GM12891 (cell line): ENCODE measurements at regions not wholly inside any gene's neighbourhood (a gene's known extent, or its start where the extent isn't known, plus 50 kb on each side); places are given as distances from the start of the nearest gene placed in this dataset.

Source experiments
- PAX5 ChIP-seq: IDR thresholded peaks from 2 replicates; pipeline ENCODE4 v1.6.1; 2011; ENCODE audit warnings: low read length, moderate library complexity, mild to moderate bottlenecking; ENCODE audit not compliant: insufficient read depth, severe bottlenecking
- POLR2A ChIP-seq: IDR thresholded peaks from 2 replicates; pipeline ENCODE4 v1.6.1; 2011; ENCODE audit warnings: low read depth, low read length, control low read depth
- POLR2AphosphoS5 ChIP-seq: IDR thresholded peaks from 2 replicates; pipeline ENCODE4 v1.6.1; 2011; ENCODE audit warnings: low read depth, low read length, control low read depth
- POU2F2 ChIP-seq: IDR thresholded peaks from 2 replicates; pipeline ENCODE4 v1.6.1; 2011; ENCODE audit warnings: low read depth, mild to moderate bottlenecking, control low read depth, low read length, moderate library complexity
- SPI1 ChIP-seq: IDR thresholded peaks from 2 replicates; pipeline ENCODE4 v1.6.1; 2011; ENCODE audit warnings: low read depth, low read length, control low read depth
- TAF1 ChIP-seq: IDR thresholded peaks from 2 replicates; pipeline ENCODE4 v1.6.1; 2011; ENCODE audit warnings: low read depth, low read length, control low read depth

DNA sequence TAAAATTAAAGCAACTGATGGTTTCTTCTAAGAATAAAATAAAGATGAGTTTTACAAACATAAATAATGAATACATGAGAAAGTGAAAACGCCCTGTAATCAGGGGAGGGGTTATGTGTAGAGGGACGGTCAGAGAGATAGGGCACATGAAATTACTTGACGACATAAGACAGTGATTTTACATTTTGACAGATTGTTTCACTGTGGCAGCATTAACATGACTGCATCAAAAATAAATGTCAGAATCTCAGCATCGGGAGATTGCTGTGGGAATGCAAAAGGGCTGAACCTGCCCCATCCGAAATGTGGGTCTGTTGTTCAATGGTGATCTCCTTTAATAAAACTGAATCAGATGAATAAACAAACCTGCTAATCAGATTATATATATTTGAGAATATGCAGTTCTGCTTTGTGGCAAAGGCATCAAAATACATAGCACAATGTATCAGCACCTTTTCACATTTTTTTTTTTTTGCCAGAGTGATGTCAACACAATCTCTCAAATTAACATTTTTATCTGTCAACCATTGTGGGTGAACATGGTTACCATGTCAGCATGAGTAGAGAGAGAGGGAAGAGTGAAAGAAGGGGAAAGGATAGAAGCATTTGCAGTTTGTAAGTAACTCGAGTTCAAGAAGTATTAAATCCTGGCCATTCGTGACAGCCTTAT lies 177.1 kb upstream of the MAN1A1 start:
- TF ChIP-seq POLR2A: no peak
- TF ChIP-seq POLR2AphosphoS5: no peak
- no peak for TF ChIP-seq TAF1
- no peak for TF ChIP-seq PAX5
- TF ChIP-seq SPI1: no peak
- TF ChIP-seq POU2F2: no peak
